Activated naive CD4-positive, alpha-beta T cell treated with anti-CD3 and anti-CD28 coated beads, Interleukin-2, amount 50 U/mL, for 24 hours (primary cell): ENCODE measurements at regions not wholly inside any gene's neighbourhood (a gene's known extent, or its start where the extent isn't known, plus 50 kb on each side); places are given as distances from the start of the nearest gene placed in this dataset.

ENCODE experiments used
- H3K27ac Mint-ChIP-seq: one replicate; pipeline ENCODE4 v1.8.0; 2021; ENCODE audit warnings: mild to moderate bottlenecking, mixed read lengths
- H3K27me3 Mint-ChIP-seq: one replicate; pipeline ENCODE4 v1.8.0; 2021; ENCODE audit warnings: mixed read lengths
- H3K36me3 Mint-ChIP-seq: one replicate; pipeline ENCODE4 v1.8.0; 2021; ENCODE audit warnings: mixed read lengths
- H3K4me1 Mint-ChIP-seq: one replicate; pipeline ENCODE4 v1.8.0; 2021; ENCODE audit warnings: mixed read lengths
- H3K4me3 Mint-ChIP-seq: one replicate; pipeline ENCODE4 v1.8.0; 2021; ENCODE audit warnings: mild to moderate bottlenecking, mixed read lengths
- H3K9me3 Mint-ChIP-seq: one replicate; pipeline ENCODE4 v1.8.0; 2021; ENCODE audit warnings: mixed read lengths

- no peaks in the 10 kb centered on the region for H3K27me3 Mint-ChIP-seq
- H3K27ac Mint-ChIP-seq: no peak overlapping the region
- no peaks in the 10 kb centered on the region for H3K36me3 Mint-ChIP-seq
Measured at GRCh38 chr7:12949060-12949931, 261.9 kb downstream of the ARL4A start.

GRCh38 chr7:12951397-12951801, 264.0 kb downstream of the ARL4A start:
- Mint-ChIP-seq H3K27me3 (no peaks in the 10 kb centered on the region), H3K9me3 (no peaks in the 10 kb centered on the region), H3K4me1 (no peaks in the 10 kb centered on the region), H3K4me3 (no peak overlapping the region), H3K36me3 (no peaks in the 10 kb centered on the region), H3K27ac (no peak overlapping the region)

More at GRCh38 chr7:12949060-12949931, 261.9 kb downstream of the ARL4A start:
- no peak overlapping the region for H3K4me3 Mint-ChIP-seq
- no peaks in the 10 kb centered on the region for H3K9me3 Mint-ChIP-seq
- no peaks in the 10 kb centered on the region for H3K4me1 Mint-ChIP-seq

- Mint-ChIP-seq H3K27me3 (no peaks in the 10 kb centered on the region), H3K4me3 (no peak overlapping the region), H3K36me3 (no peaks in the 10 kb centered on the region), H3K4me1 (no peaks in the 10 kb centered on the region), H3K9me3 (no peaks in the 10 kb centered on the region), H3K27ac (no peak overlapping the region)
Measured at GRCh38 chr7:12954380-12955033, 267.1 kb downstream of the ARL4A start.

GRCh38 chr7:12957487-12957886, 270.1 kb downstream of the ARL4A start:
- Mint-ChIP-seq H3K4me3 (no peak overlapping the region), H3K36me3 (no peaks in the 10 kb centered on the region), H3K27ac (no peak overlapping the region), H3K27me3 (peaks cover 5% of the 10 kb centered on the region), H3K9me3 (no peaks in the 10 kb centered on the region), H3K4me1 (no peaks in the 10 kb centered on the region)

GRCh38 chr7:12961910-12962480, 274.6 kb downstream of the ARL4A start:
- H3K4me1 Mint-ChIP-seq: no peaks in the 10 kb centered on the region
- H3K9me3 Mint-ChIP-seq: no peaks in the 10 kb centered on the region
- no peaks in the 10 kb centered on the region for H3K36me3 Mint-ChIP-seq
- H3K27ac Mint-ChIP-seq: no peak overlapping the region
- peaks cover 13% of the 10 kb centered on the region for H3K27me3 Mint-ChIP-seq
- no peak overlapping the region for H3K4me3 Mint-ChIP-seq

- Mint-ChIP-seq H3K27ac (no peak overlapping the region), H3K4me1 (no peaks in the 10 kb centered on the region), H3K4me3 (no peak overlapping the region), H3K36me3 (no peaks in the 10 kb centered on the region), H3K27me3 (peaks cover 13% of the 10 kb centered on the region), H3K9me3 (no peaks in the 10 kb centered on the region)
Measured at GRCh38 chr7:12963435-12963834, 276.0 kb downstream of the ARL4A start.

GRCh38 chr7:12964836-12965235, 277.4 kb downstream of the ARL4A start:
- Mint-ChIP-seq H3K4me3 (no peak overlapping the region), H3K4me1 (no peaks in the 10 kb centered on the region), H3K36me3 (no peaks in the 10 kb centered on the region), H3K27ac (no peak overlapping the region), H3K27me3 (peaks cover 13% of the 10 kb centered on the region), H3K9me3 (no peaks in the 10 kb centered on the region)

- no peaks in the 10 kb centered on the region for H3K36me3 Mint-ChIP-seq
- no peaks in the 10 kb centered on the region for H3K4me1 Mint-ChIP-seq
- H3K9me3 Mint-ChIP-seq: no peaks in the 10 kb centered on the region
- H3K27ac Mint-ChIP-seq: no peak overlapping the region
- H3K27me3 Mint-ChIP-seq: peaks cover 13% of the 10 kb centered on the region
- H3K4me3 Mint-ChIP-seq: no peak overlapping the region
Measured at GRCh38 chr7:12965767-12966166, 278.3 kb downstream of the ARL4A start.

GRCh38 chr7:12967322-12967721, 279.9 kb downstream of the ARL4A start:
- H3K27me3 Mint-ChIP-seq: peaks cover 14% of the 10 kb centered on the region
- H3K36me3 Mint-ChIP-seq: no peaks in the 10 kb centered on the region
- H3K9me3 Mint-ChIP-seq: no peaks in the 10 kb centered on the region
- H3K4me3 Mint-ChIP-seq: no peak overlapping the region
- H3K27ac Mint-ChIP-seq: no peak overlapping the region
- H3K4me1 Mint-ChIP-seq: no peaks in the 10 kb centered on the region

- H3K27ac Mint-ChIP-seq: no peak overlapping the region
- H3K4me3 Mint-ChIP-seq: no peak overlapping the region
- peaks cover 8% of the 10 kb centered on the region for H3K27me3 Mint-ChIP-seq
- no peaks in the 10 kb centered on the region for H3K4me1 Mint-ChIP-seq
- no peaks in the 10 kb centered on the region for H3K9me3 Mint-ChIP-seq
- no peaks in the 10 kb centered on the region for H3K36me3 Mint-ChIP-seq
Measured at GRCh38 chr7:12968836-12969422, 281.5 kb downstream of the ARL4A start.

GRCh38 chr7:12970626-12971025, 283.2 kb downstream of the ARL4A start:
- Mint-ChIP-seq H3K9me3 (no peaks in the 10 kb centered on the region), H3K4me1 (no peaks in the 10 kb centered on the region), H3K27ac (no peak overlapping the region), H3K4me3 (no peak overlapping the region), H3K27me3 (peaks cover 6% of the 10 kb centered on the region), H3K36me3 (no peaks in the 10 kb centered on the region)

- no peak overlapping the region for H3K4me3 Mint-ChIP-seq
- H3K27me3 Mint-ChIP-seq: peaks cover 6% of the 10 kb centered on the region
- no peaks in the 10 kb centered on the region for H3K4me1 Mint-ChIP-seq
- no peak overlapping the region for H3K27ac Mint-ChIP-seq
- no peaks in the 10 kb centered on the region for H3K36me3 Mint-ChIP-seq
- H3K9me3 Mint-ChIP-seq: no peaks in the 10 kb centered on the region
Measured at GRCh38 chr7:12974451-12975166, 287.2 kb downstream of the ARL4A start.

GRCh38 chr7:12975412-12975811, 288.0 kb downstream of the ARL4A start:
- Mint-ChIP-seq H3K27me3 (peaks cover 5% of the 10 kb centered on the region), H3K4me3 (no peak overlapping the region), H3K9me3 (no peaks in the 10 kb centered on the region), H3K27ac (no peak overlapping the region), H3K36me3 (no peaks in the 10 kb centered on the region), H3K4me1 (no peaks in the 10 kb centered on the region)

GRCh38 chr7:12979181-12979580, 291.7 kb downstream of the ARL4A start:
- H3K9me3 Mint-ChIP-seq: no peaks in the 10 kb centered on the region

GRCh38 chr7:12982178-12982577, 294.7 kb downstream of the ARL4A start:
- H3K4me3 Mint-ChIP-seq: no peak overlapping the region
- no peaks in the 10 kb centered on the region for H3K9me3 Mint-ChIP-seq
- no peaks in the 10 kb centered on the region for H3K4me1 Mint-ChIP-seq
- peaks cover 8% of the 10 kb centered on the region for H3K27me3 Mint-ChIP-seq
- no peak overlapping the region for H3K27ac Mint-ChIP-seq
- H3K36me3 Mint-ChIP-seq: no peaks in the 10 kb centered on the region

More at GRCh38 chr7:12979181-12979580, 291.7 kb downstream of the ARL4A start:
- Mint-ChIP-seq H3K4me1 (no peaks in the 10 kb centered on the region), H3K4me3 (no peak overlapping the region), H3K27me3 (peaks cover 8% of the 10 kb centered on the region), H3K36me3 (no peaks in the 10 kb centered on the region), H3K27ac (no peak overlapping the region)
